IMR-90 (cell line): ENCODE measurements at regions not wholly inside any gene's neighbourhood (a gene's known extent, or its start where the extent isn't known, plus 50 kb on each side); places are given as distances from the start of the nearest gene placed in this dataset.

Experiments used
- ATAC-seq: fragments of 200-7000 bp; cut with Tn5 transposase; 2 replicates; pipeline ENCODE4 v1.9.1; 2020; ENCODE audit warnings: low read depth, mild to moderate bottlenecking, moderate library complexity
- BruUV-seq: library from RNA; stranded (reverse); fragments of 400-500 nt; replicated peaks from 2 replicates; lab custom pipeline; 2021; lab: Mats Ljungman, UMichigan
- CTCF ChIA-PET: fragments of 300-600 bp; formaldehyde crosslinking; extraction: SDS; loops from one replicate; lab custom pipeline; 2021; ENCODE audit warnings: antibody characterized with exemption; lab: Yijun Ruan, JAX
- POLR2A ChIA-PET: fragments of 300-600 bp; sonication (Branson Sonifier 250); formaldehyde crosslinking; loops from one replicate; lab custom pipeline; 2022; ENCODE audit warnings: antibody characterized with exemption; ENCODE audit not compliant: unreplicated experiment; lab: Charles Lee
- DNase-seq: peaks from one replicate; pipeline ENCODE4 v3.0.0; 2013
- H2AFZ ChIP-seq: replicated peaks from 2 replicates; pipeline ENCODE3; 2013; ENCODE audit warnings: low read length, mild to moderate bottlenecking; ENCODE audit not compliant: poor library complexity
- H2AK5ac ChIP-seq: 2 replicates; pipeline ENCODE4 v1.6.1; 2013; ENCODE audit warnings: low read depth, low read length, inconsistent platforms
- H2AK9ac ChIP-seq: replicated peaks from 2 replicates; pipeline ENCODE3; 2013; ENCODE audit warnings: mild to moderate bottlenecking, low read depth, low read length, moderate library complexity; ENCODE audit not compliant: poor library complexity
- H2BK120ac ChIP-seq: 2 replicates; pipeline ENCODE4 v1.6.1; 2013; ENCODE audit warnings: low read depth, low read length, inconsistent platforms
- H2BK15ac ChIP-seq: 3 replicates; pipeline ENCODE4 v1.6.1; 2013; ENCODE audit warnings: low read depth, low read length, inconsistent platforms
- H2BK20ac ChIP-seq: 2 replicates; pipeline ENCODE4 v1.6.1; 2013; ENCODE audit warnings: low read depth, mild to moderate bottlenecking, inconsistent platforms, low read length, moderate library complexity
- H2BK5ac ChIP-seq: 2 replicates; pipeline ENCODE4 v1.6.1; 2013; ENCODE audit warnings: mild to moderate bottlenecking, low read depth, low read length, inconsistent platforms; ENCODE audit not compliant: poor library complexity, severe bottlenecking
- H3K14ac ChIP-seq: replicated peaks from 2 replicates; pipeline ENCODE4 v1.6.1; 2013; ENCODE audit warnings: low read depth, low read length, inconsistent platforms
- H3K18ac ChIP-seq: 2 replicates; pipeline ENCODE4 v1.6.1; 2013; ENCODE audit warnings: low read depth, low read length, control low read depth
- H3K23ac ChIP-seq: 2 replicates; pipeline ENCODE4 v1.6.1; 2013; ENCODE audit warnings: low read depth, low read length, inconsistent platforms
- H3K27ac ChIP-seq: 2 replicates; pipeline ENCODE4 v1.5.1; 2013; ENCODE audit warnings: mild to moderate bottlenecking, control low read depth, low read length; ENCODE audit not compliant: insufficient read depth
- H3K27me3 ChIP-seq: 2 replicates; pipeline ENCODE4 v1.6.1; 2013; ENCODE audit warnings: low read length; ENCODE audit not compliant: control insufficient read depth, insufficient read depth
- H3K36me3 ChIP-seq: 2 replicates; pipeline ENCODE4 v1.6.1; 2013; ENCODE audit warnings: low read length, mixed read lengths; ENCODE audit not compliant: control insufficient read depth, insufficient read depth
- H3K4ac ChIP-seq: 2 replicates; pipeline ENCODE4 v1.6.1; 2013; ENCODE audit warnings: low read depth, low read length, inconsistent platforms
- H3K4me1 ChIP-seq: 2 replicates; pipeline ENCODE4 v1.6.1; 2013; ENCODE audit warnings: low read length, mixed read lengths; ENCODE audit not compliant: control insufficient read depth, insufficient read depth
- H3K4me2 ChIP-seq: 2 replicates; pipeline ENCODE4 v1.6.1; 2013; ENCODE audit warnings: low read depth, mild to moderate bottlenecking, control low read depth, low read length, moderate library complexity
- H3K4me3 ChIP-seq: 2 replicates; pipeline ENCODE4 v1.5.1; 2013; ENCODE audit warnings: low read depth, mild to moderate bottlenecking, control low read depth, low read length, moderate library complexity; ENCODE audit not compliant: insufficient read depth
- H3K56ac ChIP-seq: 2 replicates; pipeline ENCODE4 v1.6.1; 2013; ENCODE audit warnings: low read length, inconsistent platforms; ENCODE audit not compliant: insufficient read depth; ENCODE audit errors: extremely low read depth
- H3K79me1 ChIP-seq, 2 experiments: 2 replicates each; pipeline ENCODE4 v1.6.1; 2013; ENCODE audit warnings: low read length in 2 of 2, inconsistent platforms in 1 of 2, low read depth in 1 of 2
- H3K9ac ChIP-seq: 2 replicates; pipeline ENCODE4 v1.6.1; 2013; ENCODE audit warnings: low read depth, low read length, control low read depth
- H3K9me1 ChIP-seq: 2 replicates; pipeline ENCODE4 v1.6.1; 2013; ENCODE audit warnings: low read length, inconsistent platforms; ENCODE audit not compliant: insufficient read depth
- H3K9me3 ChIP-seq: 2 replicates; pipeline ENCODE4 v1.6.1; 2013; ENCODE audit warnings: low read length; ENCODE audit not compliant: control insufficient read depth, insufficient read depth
- H4K20me1 ChIP-seq: 2 replicates; pipeline ENCODE4 v1.6.1; 2013; ENCODE audit warnings: low read length, inconsistent platforms; ENCODE audit not compliant: insufficient read depth
- H4K5ac ChIP-seq: 2 replicates; pipeline ENCODE4 v1.6.1; 2013; ENCODE audit warnings: mild to moderate bottlenecking, low read depth, low read length, control low read depth
- H4K8ac ChIP-seq, 2 experiments: 2 replicates each; pipeline ENCODE4 v1.6.1; 2013; ENCODE audit warnings: low read depth in 2 of 2, low read length in 2 of 2, control low read depth in 1 of 2, inconsistent platforms in 1 of 2
- H4K91ac ChIP-seq: 2 replicates; pipeline ENCODE4 v1.6.1; 2013; ENCODE audit warnings: low read depth, low read length, inconsistent platforms; ENCODE audit not compliant: insufficient read depth
- RCOR1 ChIP-seq: IDR thresholded peaks from 2 replicates; pipeline ENCODE4 v1.6.1; 2012; ENCODE audit warnings: mild to moderate bottlenecking, low read length, improper control_type of control experiment; ENCODE audit not compliant: insufficient replicate concordance
- SMC3 ChIP-seq: fragments of 150-350 bp; IDR thresholded peaks from 2 replicates; pipeline ENCODE4 v1.6.1; 2016; ENCODE audit warnings: low read depth, mild to moderate bottlenecking, antibody characterized with exemption, low read length, moderate library complexity
- WGBS, 2 experiments: methylation state at CpG; one replicate each; pipeline versions ENCODE4 v1.1.5 to v1.1.7; 2013; ENCODE audit warnings: missing lambda C conversion rate in 2 of 2; ENCODE audit not compliant: insufficient read length in 1 of 2; ENCODE audit errors: extremely low coverage in 2 of 2; 5-methylcytosine and 5-hydroxymethylcytosine counted together
- dilution Hi-C: fragments of 300-500 bp; cut with HindIII; formaldehyde crosslinking; loops from one replicate; pipeline ENCODE4 v1.14.3; 2018; ENCODE audit warnings: low sequenced_read_pairs; ENCODE audit not compliant: unreplicated experiment
- in situ Hi-C: fragments of 300-500 bp; cut with MboI; formaldehyde crosslinking; loops from 3 replicates; pipeline ENCODE4 v1.14.3; 2019; ENCODE audit warnings: low sequenced_read_pairs, inconsistent platforms, mixed read lengths
- intact Hi-C: fragments of 100-400 bp; cut with micrococcal nuclease; formaldehyde crosslinking; loops from 2 replicates; pipeline ENCODE4 v1.10.0; 2022
- TF ChIP-seq, protein P1 (sequence below): fragments of 150-350 bp; IDR thresholded peaks from 2 replicates; pipeline ENCODE4 v1.6.1; 2017; ENCODE audit warnings: mild to moderate bottlenecking, antibody characterized with exemption, low read length, low read depth

DNA sequence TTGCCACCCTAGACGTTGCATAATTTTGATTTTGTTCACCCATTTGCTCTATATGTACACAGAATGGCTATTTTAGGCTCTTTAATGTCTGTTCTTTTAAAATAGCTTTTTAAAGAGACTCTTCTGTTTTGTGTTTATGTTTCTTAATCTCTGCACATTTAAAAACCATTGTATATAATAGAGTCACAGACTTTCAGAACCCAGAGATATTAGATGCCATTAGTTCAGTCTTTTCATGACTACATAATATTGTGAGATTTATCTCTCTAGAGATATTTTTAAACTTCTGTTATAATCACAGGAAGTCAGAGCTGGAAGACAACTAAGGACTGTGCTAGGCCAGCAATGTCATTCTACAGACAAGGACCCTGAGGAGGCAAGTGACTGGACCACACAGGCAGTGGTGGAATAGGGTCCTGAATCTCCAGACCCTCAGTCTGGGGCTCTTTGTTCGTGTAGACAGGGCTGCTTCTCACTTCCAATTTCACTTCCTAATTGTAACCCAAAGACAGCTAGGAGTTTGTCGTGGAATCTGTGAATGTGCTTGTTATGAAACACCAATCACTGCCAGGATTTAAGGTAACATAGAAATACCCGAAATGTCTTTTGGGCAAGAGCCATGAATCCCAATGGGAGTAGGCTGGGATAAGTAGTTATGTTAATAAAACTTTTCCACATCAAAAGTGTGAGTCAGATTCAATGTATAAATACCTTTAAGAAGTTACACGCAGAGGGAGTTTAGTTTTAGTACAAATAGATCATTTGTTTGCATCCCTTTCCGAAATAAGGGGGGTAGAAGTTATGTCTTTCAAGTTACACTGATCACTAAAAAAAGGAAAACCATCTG is 165.2 kb upstream of the ROPN1 start:
- Histone ChIP-seq H3K18ac (no peak overlapping the region), H3K9ac (no peak overlapping the region), H3K27me3 (peaks cover 9% of the 10 kb centered on the region), H4K91ac (no peak overlapping the region), H3K9me3 (no peaks in the 10 kb centered on the region), H4K20me1 (0 out of 2 replicates have a peak, but pooled peaks cover 4% of the 10 kb centered on the region), H3K79me1 (no peaks in the 10 kb centered on the region), H3K27ac (no peak overlapping the region), H3K56ac (no peak overlapping the region), H3K4me2 (peak overlapping the region; percentile 50; the same call in 1 of the 2 replicates), H3K14ac (peak overlapping the region; percentile 26; the same call in 1 of the 2 replicates), H2AK9ac (peak overlapping the region; percentile 44), H2BK20ac (no peak overlapping the region), H2BK15ac (no peak overlapping the region), H3K4me3 (no peak overlapping the region), H3K23ac (0 out of 2 replicates have a peak overlapping the region, but pooled peaks have one; percentile 86), H2AFZ (peak overlapping the region; percentile 71), H3K4ac (peak overlapping the region; percentile 25; the same call in 1 of the 2 replicates), H2AK5ac (no peak overlapping the region), H2BK120ac (no peak overlapping the region), H3K36me3 (no peaks in the 10 kb centered on the region), H4K5ac (no peak overlapping the region), H2BK5ac (no peak overlapping the region), H3K4me1 (peaks cover 2% of the 10 kb centered on the region; the same call in 1 of the 2 replicates), H3K9me1 (peaks cover 8% of the 10 kb centered on the region), H4K8ac (no peak overlapping the region)
- CTCF ChIA-PET: no interaction called here
- in situ Hi-C loops (no loop called here), intact Hi-C loops (no loop called here), dilution Hi-C loops (no loop called here)
- DNase-seq (peak; percentile 26), ATAC-seq (peak; percentile 71)
- no CpG with 5 or more reads among the region's 6 CpGs for WGBS, 2 experiments
- TF ChIP-seq RCOR1: no peak
- TF ChIP-seq, protein P1, sequence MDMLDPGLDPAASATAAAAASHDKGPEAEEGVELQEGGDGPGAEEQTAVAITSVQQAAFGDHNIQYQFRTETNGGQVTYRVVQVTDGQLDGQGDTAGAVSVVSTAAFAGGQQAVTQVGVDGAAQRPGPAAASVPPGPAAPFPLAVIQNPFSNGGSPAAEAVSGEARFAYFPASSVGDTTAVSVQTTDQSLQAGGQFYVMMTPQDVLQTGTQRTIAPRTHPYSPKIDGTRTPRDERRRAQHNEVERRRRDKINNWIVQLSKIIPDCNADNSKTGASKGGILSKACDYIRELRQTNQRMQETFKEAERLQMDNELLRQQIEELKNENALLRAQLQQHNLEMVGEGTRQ: no peak
- no peak for TF ChIP-seq SMC3
- POLR2A ChIA-PET: no interaction called here
- BruUV-seq: no TSS peak
